PC-3 (cell line): ENCODE measurements at regions not wholly inside any gene's neighbourhood (a gene's known extent, or its start where the extent isn't known, plus 50 kb on each side); places are given as distances from the start of the nearest gene placed in this dataset.

Source experiments
- EZH2 ChIP-seq: fragments of 300-600 bp; sonication (generic); IDR thresholded peaks from one replicate; pipeline ENCODE4 v1.6.1; 2017; ENCODE audit warnings: antibody characterized with exemption, mild to moderate bottlenecking, low read length; ENCODE audit not compliant: unreplicated experiment
- TF ChIP-seq, protein P1 (sequence below): fragments of 300-600 bp; sonication (generic); conservative IDR thresholded peaks from 2 replicates; pipeline ENCODE4 v1.5.1; 2017; ENCODE audit warnings: antibody characterized with exemption, low read depth, mild to moderate bottlenecking, low read length

GRCh38 chr11:38759394-38759793, 2161.4 kb upstream of the RAG2 start:
- TF ChIP-seq, protein P1, sequence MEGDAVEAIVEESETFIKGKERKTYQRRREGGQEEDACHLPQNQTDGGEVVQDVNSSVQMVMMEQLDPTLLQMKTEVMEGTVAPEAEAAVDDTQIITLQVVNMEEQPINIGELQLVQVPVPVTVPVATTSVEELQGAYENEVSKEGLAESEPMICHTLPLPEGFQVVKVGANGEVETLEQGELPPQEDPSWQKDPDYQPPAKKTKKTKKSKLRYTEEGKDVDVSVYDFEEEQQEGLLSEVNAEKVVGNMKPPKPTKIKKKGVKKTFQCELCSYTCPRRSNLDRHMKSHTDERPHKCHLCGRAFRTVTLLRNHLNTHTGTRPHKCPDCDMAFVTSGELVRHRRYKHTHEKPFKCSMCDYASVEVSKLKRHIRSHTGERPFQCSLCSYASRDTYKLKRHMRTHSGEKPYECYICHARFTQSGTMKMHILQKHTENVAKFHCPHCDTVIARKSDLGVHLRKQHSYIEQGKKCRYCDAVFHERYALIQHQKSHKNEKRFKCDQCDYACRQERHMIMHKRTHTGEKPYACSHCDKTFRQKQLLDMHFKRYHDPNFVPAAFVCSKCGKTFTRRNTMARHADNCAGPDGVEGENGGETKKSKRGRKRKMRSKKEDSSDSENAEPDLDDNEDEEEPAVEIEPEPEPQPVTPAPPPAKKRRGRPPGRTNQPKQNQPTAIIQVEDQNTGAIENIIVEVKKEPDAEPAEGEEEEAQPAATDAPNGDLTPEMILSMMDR: no peak
- no peak for TF ChIP-seq EZH2
